ENCODE measurements at regions not wholly inside any gene's neighbourhood (a gene's known extent, or its start where the extent isn't known, plus 50 kb on each side); places are given as distances from the start of the nearest gene placed in this dataset.

- no peak for TF ChIP-seq USF2 (IDR thresholded peaks at IDR 0.05; ENCODE audit: low read depth, low read length)
- TF ChIP-seq CTCF (conservative IDR thresholded peaks at IDR 0.05; ENCODE audit: low read depth, low read length): no peak
- no peak for TF ChIP-seq MXI1 (IDR thresholded peaks at IDR 0.05; ENCODE audit: borderline replicate concordance, low read depth, low read length)
- TF ChIP-seq ELK1 (IDR thresholded peaks at IDR 0.05; ENCODE audit: borderline replicate concordance, low read depth, low read length): no peak
- TF ChIP-seq RCOR1 (IDR thresholded peaks at IDR 0.05; ENCODE audit: insufficient replicate concordance, low read length): no peak
- TF ChIP-seq POLR2A (IDR thresholded peaks at IDR 0.05; ENCODE audit: low read depth, low read length): no peak
- no peak for TF ChIP-seq FOS (IDR thresholded peaks at IDR 0.05; ENCODE audit: low read depth, low read length)
Observed at GRCh38 chr15:47652328-47652727, 65.0 kb upstream of the SEMA6D start.

Measured in IMR-90 (cell line).